Small intestine (tissue), 7 donors: ENCODE measurements at regions not wholly inside any gene's neighbourhood (a gene's known extent, or its start where the extent isn't known, plus 50 kb on each side); places are given as distances from the start of the nearest gene placed in this dataset.
"Not testable (repeated sequence)": the region's sequence is repeated elsewhere in the genome, so short reads cannot be mapped to it uniquely, and the experiment has no call there.

Experiments used
- DNase-seq, 2 donors: peaks; one replicate each; pipeline versions ENCODE4 v3.0.0 to v3.0.0-alpha.2; 2013
- FAIRE-seq: peaks from 2 replicates; lab custom pipeline; 2012; peaks lifted over from hg19 to GRCh38; lab: Jason Lieb, UNC
- H3K27ac ChIP-seq, 3 donors: one replicate each; pipeline ENCODE4 v1.5.1; 2013; ENCODE audit warnings: low read length in 2 of 3, mild to moderate bottlenecking in 2 of 3, control low read depth in 1 of 3, inconsistent platforms in 1 of 3, low read depth in 1 of 3, moderate library complexity in 1 of 3
- H3K27me3 ChIP-seq, 3 donors: one replicate each; pipeline ENCODE4 v1.6.1; 2013; ENCODE audit warnings: low read length in 3 of 3, inconsistent platforms in 1 of 3; ENCODE audit not compliant: control insufficient read depth in 3 of 3, insufficient read depth in 3 of 3
- H3K36me3 ChIP-seq, 3 donors: one replicate each; pipeline ENCODE4 v1.6.1; 2013; ENCODE audit warnings: low read length in 3 of 3, inconsistent platforms in 1 of 3, low read depth in 1 of 3, mild to moderate bottlenecking in 1 of 3, moderate library complexity in 1 of 3; ENCODE audit not compliant: control insufficient read depth in 3 of 3, insufficient read depth in 2 of 3
- H3K4me1 ChIP-seq, 3 donors: one replicate each; pipeline ENCODE4 v1.6.1; 2013; ENCODE audit warnings: low read length in 2 of 3, inconsistent platforms in 1 of 3, low read depth in 1 of 3, mild to moderate bottlenecking in 1 of 3, moderate library complexity in 1 of 3; ENCODE audit not compliant: control insufficient read depth in 3 of 3, insufficient read depth in 2 of 3
- H3K4me3 ChIP-seq, 3 donors: one replicate each; pipeline ENCODE4 v1.5.1; 2013; ENCODE audit warnings: low read length in 3 of 3, control low read depth in 1 of 3, inconsistent platforms in 1 of 3, low read depth in 1 of 3, mild to moderate bottlenecking in 1 of 3, moderate library complexity in 1 of 3
- H3K9me3 ChIP-seq, 2 donors: one replicate each; pipeline ENCODE4 v1.6.1; 2013; ENCODE audit warnings: low read depth in 1 of 2, low read length in 1 of 2; ENCODE audit not compliant: control insufficient read depth in 2 of 2, insufficient read depth in 1 of 2
- WGBS, 3 donors: extraction: QIAGEN DNeasy Blood & Tissue Kit; methylation state at CpG; one replicate each; pipeline ENCODE4 v1.1.7; 2013; 5-methylcytosine and 5-hydroxymethylcytosine counted together
- donor health status: healthy with polysubstance abuse.
- donor health status: control.
- donor health status: control.
- donor health status: Bipolar disorder and iron deficiency.
- donor health status: healthy.

DNA sequence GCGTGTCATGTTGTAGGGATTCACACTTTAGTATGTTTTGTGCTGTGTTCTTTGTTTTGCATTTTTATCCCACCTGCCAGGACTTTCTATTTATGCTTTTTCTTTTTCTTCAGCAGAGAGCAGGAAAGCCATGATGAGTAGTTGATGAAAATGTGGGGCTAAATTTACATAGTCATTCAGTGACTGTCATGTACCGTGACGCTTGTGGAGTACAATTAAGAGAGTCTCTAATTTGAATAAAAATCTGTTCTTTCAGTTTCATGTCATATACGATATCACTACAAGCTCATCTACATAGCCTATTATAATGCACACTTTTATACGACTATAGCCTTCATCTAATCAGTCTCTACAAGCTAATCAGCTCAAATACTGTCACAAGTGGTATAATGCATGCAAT, 112.7 kb upstream of the SPATS2L start:
- Histone ChIP-seq H3K27ac (no peak overlapping the region), H3K27me3 (no peaks in the 10 kb centered on the region), H3K9me3 (no peaks in the 10 kb centered on the region), H3K36me3 (no peaks in the 10 kb centered on the region), H3K4me1 (no peaks in the 10 kb centered on the region), H3K4me3 (no peak overlapping the region)
- DNase-seq = no peak
- 29 to 61% (median 44%) methylated on average over 5 of the region's 5 CpGs for WGBS, 3 donors
- no peak for FAIRE-seq

DNA sequence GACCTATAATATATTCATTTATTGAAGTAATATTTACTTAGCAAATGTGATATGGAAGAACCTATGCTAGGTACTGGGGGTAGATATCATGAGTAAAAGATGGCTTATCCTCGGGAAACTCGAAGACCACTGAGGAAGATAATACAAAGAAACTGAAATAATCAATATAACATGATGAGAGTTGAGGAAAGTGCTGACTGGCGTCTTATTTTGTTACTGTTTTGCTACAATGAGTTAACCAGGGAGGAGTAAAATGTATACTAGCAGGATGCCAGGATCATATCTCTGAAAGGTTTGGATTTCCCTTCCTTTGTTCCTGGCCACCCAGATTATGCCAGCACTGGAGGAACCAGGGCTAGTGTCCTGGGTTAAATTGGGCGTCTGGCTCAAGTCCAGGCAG, 111.7 kb upstream of the SPATS2L start:
- Histone ChIP-seq H3K27me3 (no peaks in the 10 kb centered on the region), H3K4me3 (no peak overlapping the region), H3K27ac (no peak overlapping the region), H3K36me3 (no peaks in the 10 kb centered on the region), H3K4me1 (no peaks in the 10 kb centered on the region), H3K9me3 (no peaks in the 10 kb centered on the region)
- FAIRE-seq (no peak), DNase-seq (no peak)
- WGBS, 3 donors = 57 to 78% (median 68%) methylated on average over 4 of the region's 4 CpGs

DNA sequence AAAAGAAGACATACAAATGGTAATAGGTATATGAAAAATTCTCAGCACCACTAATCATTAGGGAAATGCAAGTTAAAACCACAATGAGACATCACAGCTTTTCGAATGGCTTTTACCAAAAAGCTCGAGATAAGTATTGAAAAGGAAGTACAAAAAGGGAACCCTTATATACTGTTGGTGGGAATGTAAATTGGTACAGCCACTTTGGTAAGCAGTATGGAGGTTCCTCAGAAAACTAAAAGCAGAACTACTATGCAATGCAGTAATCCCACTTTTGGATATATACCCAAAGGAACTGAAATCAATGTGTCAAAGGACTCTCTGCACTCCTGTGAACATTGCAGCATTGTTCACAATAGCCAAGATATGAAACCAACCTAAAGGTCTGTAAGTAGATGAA, 107.5 kb upstream of the SPATS2L start:
- Histone ChIP-seq H3K27me3 (no peaks in the 10 kb centered on the region), H3K9me3 (peaks cover 0 to 5% of the 10 kb centered on the region in 2 donors), H3K4me3 (no peak overlapping the region), H3K4me1 (no peaks in the 10 kb centered on the region), H3K36me3 (no peaks in the 10 kb centered on the region), H3K27ac (no peak overlapping the region)
- no peak for DNase-seq
- WGBS, 3 donors = 74 to 85% (median 76%) methylated on average over 2 of the region's 2 CpGs
- FAIRE-seq = no peak

DNA sequence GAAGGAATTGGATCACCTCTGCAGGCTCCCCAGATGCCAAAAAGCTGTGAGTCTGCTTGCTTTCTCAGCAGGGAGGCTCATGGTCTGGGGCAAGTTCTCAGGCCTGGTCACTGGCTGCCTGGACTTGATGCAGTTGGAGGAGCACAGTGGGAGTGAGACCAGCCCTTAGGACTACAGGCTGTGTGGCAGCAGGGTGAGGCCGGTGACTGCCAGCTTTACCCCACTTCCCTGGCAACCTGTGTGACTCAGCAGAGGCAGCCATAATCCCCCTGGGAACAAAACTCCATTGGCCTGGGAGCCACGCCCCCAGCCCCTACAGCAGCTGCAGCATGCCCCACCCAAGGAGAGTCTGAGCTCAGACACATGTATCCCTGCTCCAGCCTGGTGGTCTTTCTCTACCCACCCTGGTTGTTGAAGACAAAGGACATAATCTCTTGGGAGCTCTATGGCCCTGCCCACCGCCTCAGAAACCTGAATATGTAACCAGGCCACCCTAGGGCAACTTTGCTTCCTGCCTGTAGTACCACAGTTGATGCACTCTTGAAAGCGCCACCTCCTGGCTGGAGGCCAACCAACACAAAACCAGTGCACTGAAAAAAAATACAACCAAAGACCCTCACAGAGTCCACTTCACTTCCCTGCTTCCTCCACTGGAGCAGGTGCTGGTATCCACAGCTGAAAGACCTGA, 106.8 kb upstream of the SPATS2L start:
- 76 to 86% (median 86%) methylated on average over 4 of the region's 4 CpGs for WGBS, 3 donors
- Histone ChIP-seq H3K9me3 (peaks cover 0 to 5% of the 10 kb centered on the region in 2 donors), H3K27me3 (no peaks in the 10 kb centered on the region), H3K27ac (no peak overlapping the region), H3K4me1 (no peaks in the 10 kb centered on the region), H3K36me3 (no peaks in the 10 kb centered on the region), H3K4me3 (no peak overlapping the region)
- DNase-seq (no peak), FAIRE-seq (no peak)

DNA sequence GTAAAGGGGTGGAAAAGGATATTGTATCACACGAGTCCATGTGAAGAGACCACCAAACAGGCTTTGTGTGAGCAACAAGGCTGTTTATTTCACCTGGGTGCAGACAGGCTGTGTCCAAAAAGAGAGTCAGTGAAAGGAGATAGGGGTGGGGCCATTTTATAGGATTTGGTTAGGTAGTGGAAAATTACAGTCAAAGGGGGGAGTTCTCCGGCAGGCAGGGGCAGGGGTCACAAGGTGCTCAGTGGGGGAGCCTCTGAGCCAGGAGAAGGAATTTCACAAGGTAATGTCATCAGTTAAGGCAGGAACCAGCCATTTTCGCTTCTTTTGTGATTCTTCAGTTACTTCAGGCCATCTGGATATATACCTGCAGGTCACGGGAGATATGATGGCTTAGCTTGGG, 104.7 kb upstream of the SPATS2L start:
- H3K36me3 ChIP-seq, H3K27ac ChIP-seq, H3K4me1 ChIP-seq, DNase-seq, FAIRE-seq, H3K27me3 ChIP-seq, H3K4me3 ChIP-seq, H3K9me3 ChIP-seq: not testable (repeated sequence)
- WGBS, 3 donors = 85 to 95% (median 88%) methylated on average over 4 of the region's 4 CpGs

DNA sequence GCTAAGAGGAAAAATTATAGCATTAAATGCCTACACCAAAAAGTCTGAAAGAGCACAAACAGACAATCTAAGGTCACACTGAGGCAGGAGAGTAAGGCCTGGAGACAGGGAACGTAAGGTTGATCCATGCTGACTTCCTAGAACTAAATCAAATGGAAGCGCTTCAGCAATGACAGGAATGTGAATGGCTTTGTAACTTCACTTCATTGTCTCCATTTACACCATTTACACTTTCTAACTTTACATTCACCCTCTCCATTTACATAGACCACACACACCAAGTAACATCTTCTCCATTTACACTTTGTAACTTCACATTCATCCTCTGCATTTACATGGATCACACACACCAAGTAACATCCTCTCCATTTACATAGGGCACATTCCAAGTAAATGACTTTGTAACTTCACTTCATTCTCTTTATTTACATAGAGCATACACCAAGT, 103.1 kb upstream of the SPATS2L start:
- Histone ChIP-seq H3K36me3 (no peaks in the 10 kb centered on the region), H3K9me3 (peaks cover 0 to 5% of the 10 kb centered on the region in 2 donors), H3K27ac (no peak overlapping the region), H3K4me3 (no peak overlapping the region), H3K4me1 (no peaks in the 10 kb centered on the region), H3K27me3 (no peaks in the 10 kb centered on the region)
- DNase-seq = no peak
- FAIRE-seq = no peak
- WGBS, 3 donors = 95 to 100% (median 99%) methylated on average over 2 of the region's 2 CpGs

DNA sequence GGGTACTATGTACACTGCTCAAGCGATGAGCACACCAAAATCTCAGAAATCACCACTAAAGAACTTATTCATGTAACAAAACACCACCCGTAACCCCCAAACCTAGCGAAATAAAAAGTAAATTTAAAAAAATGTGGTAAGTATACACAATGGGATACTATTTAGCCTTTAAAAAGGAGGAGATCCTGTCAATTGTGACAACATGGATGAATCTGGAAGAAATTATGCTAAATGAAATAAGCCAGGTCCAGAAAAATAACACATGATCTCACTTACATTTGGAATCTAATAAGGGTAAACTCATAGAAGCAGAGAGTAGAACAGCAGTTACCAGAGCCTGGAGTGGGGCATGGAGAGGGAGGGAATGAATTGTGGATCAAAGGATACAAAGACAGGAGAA, 98.5 kb upstream of the SPATS2L start:
- Histone ChIP-seq H3K9me3 (no peaks in the 10 kb centered on the region), H3K27me3 (no peaks in the 10 kb centered on the region), H3K4me1 (no peaks in the 10 kb centered on the region), H3K36me3 (no peaks in the 10 kb centered on the region), H3K4me3 (no peak overlapping the region), H3K27ac (no peak overlapping the region)
- DNase-seq (no peak), FAIRE-seq (no peak)
- WGBS, 3 donors = 46 to 64% (median 60%) methylated on average over 3 of the region's 3 CpGs

DNA sequence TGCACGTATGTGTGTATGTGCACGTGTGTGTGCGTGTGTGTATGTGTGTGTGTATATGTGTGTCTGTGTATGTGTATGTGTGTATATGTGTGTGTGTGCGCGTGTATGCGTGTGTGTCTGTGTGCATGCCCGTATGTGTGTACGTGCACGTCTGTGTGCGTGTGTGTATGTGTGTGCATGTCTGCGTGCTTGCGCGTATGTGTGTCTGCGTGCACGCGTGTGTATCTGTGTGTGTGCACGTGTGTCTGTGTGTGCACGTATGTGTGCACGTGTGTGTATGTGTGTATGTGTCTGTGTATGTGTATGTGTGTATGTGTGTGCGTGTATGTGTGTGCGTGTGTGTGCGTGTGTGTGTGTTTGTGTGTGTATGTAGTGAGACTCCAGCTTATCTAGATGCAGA, 97.5 kb upstream of the SPATS2L start:
- Histone ChIP-seq H3K4me1 (no peaks in the 10 kb centered on the region), H3K36me3 (no peaks in the 10 kb centered on the region), H3K9me3 (no peaks in the 10 kb centered on the region), H3K27me3 (no peaks in the 10 kb centered on the region), H3K27ac (no peak overlapping the region), H3K4me3 (no peak overlapping the region)
- DNase-seq = no peak
- no peak for FAIRE-seq
- 88 to 90% (median 89%) methylated on average over 22 of the region's 22 CpGs for WGBS, 3 donors

DNA sequence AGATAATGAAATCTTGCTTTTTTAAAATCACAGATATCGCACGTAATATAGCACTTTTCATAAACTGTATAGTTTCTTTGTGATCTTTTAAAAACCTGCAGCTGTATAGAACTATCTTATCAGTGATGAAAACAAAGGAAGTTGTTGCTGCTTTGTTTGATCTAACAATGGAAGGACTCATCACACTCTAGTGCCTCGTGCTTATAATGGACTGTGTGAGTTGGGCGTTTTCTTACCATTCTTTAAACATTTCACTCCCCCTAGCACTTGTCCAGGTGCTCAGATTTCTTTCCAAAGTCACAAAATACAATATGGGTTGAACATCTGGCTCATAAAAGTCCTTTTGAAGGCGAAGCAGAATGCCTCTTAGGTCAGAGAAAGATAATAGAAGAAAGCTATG, 94.8 kb upstream of the SPATS2L start:
- H3K36me3 ChIP-seq = no peaks in the 10 kb centered on the region
- DNase-seq = no peak
- no peak overlapping the region for H3K27ac ChIP-seq
- FAIRE-seq = no peak
- H3K4me1 ChIP-seq = no peaks in the 10 kb centered on the region
- no peaks in the 10 kb centered on the region for H3K27me3 ChIP-seq
- WGBS, 3 donors = 59 to 69% (median 65%) methylated on average over 5 of the region's 5 CpGs
- H3K9me3 ChIP-seq = no peaks in the 10 kb centered on the region
- H3K4me3 ChIP-seq = no peak overlapping the region
